Spleen (tissue), 11 donors: ENCODE measurements at regions not wholly inside any gene's neighbourhood (a gene's known extent, or its start where the extent isn't known, plus 50 kb on each side); places are given as distances from the start of the nearest gene placed in this dataset.

Experiments used
- DNase-seq: peaks from one replicate; pipeline ENCODE4 v3.0.0-alpha.2; 2020
- H3K27ac ChIP-seq, 8 donors: fragments of 200-600 bp; sonication (generic) in 7 of 8; 1 replicate in 4 of 8; 2 replicates in 4 of 8; pipeline versions ENCODE4 v1.5.0 to v1.8.0; 2016 to 2021; ENCODE audit warnings: inconsistent platforms in 4 of 8, mild to moderate bottlenecking in 4 of 8, moderate library complexity in 1 of 8
- H3K27me3 ChIP-seq, 7 donors: fragments of 200-600 bp; sonication (generic) in 6 of 7; replicated peaks in 1 of 7; 1 replicate in 4 of 7; 2 replicates in 3 of 7; pipeline versions ENCODE4 v1.5.0 to v1.8.0; 2016 to 2021; ENCODE audit warnings: inconsistent platforms in 3 of 7, mild to moderate bottlenecking in 1 of 7
- H3K36me3 ChIP-seq, 6 donors: fragments of 200-600 bp; sonication (generic) in 5 of 6; 1 replicate in 4 of 6; 2 replicates in 2 of 6; pipeline versions ENCODE4 v1.5.0 to v1.8.0; 2016 to 2021; ENCODE audit warnings: inconsistent platforms in 2 of 6
- H3K4me1 ChIP-seq, 6 donors: fragments of 200-600 bp; sonication (generic) in 5 of 6; 1 replicate in 3 of 6; 2 replicates in 3 of 6; pipeline versions ENCODE4 v1.5.0 to v1.8.0; 2016 to 2021; ENCODE audit warnings: inconsistent platforms in 3 of 6
- H3K4me3 ChIP-seq, 8 donors: fragments of 200-600 bp; sonication (generic) in 7 of 8; 1 replicate in 4 of 8; 2 replicates in 4 of 8; pipeline versions ENCODE4 v1.5.0 to v1.8.0; 2016 to 2021; ENCODE audit warnings: inconsistent platforms in 4 of 8, mild to moderate bottlenecking in 4 of 8, moderate library complexity in 2 of 8
- H3K9me3 ChIP-seq, 8 donors: fragments of 200-600 bp; sonication (generic) in 7 of 8; 1 replicate in 4 of 8; 2 replicates in 4 of 8; pipeline versions ENCODE4 v1.5.0 to v1.8.0; 2016 to 2021; ENCODE audit warnings: inconsistent platforms in 4 of 8
- POLR2A ChIP-seq, 3 donors: fragments of 450-650 bp; IDR thresholded peaks; one replicate each; pipeline ENCODE4 v1.5.1; 2017; ENCODE audit warnings: antibody characterized with exemption in 3 of 3, mild to moderate bottlenecking in 1 of 3
- POLR2AphosphoS5 ChIP-seq, 3 donors: sonication (generic); formaldehyde crosslinking; IDR thresholded peaks; one replicate each; pipeline ENCODE4 v1.5.1; 2017; ENCODE audit warnings: antibody characterized with exemption in 3 of 3
- WGBS, 5 donors: extraction: QIAGEN DNeasy Blood & Tissue Kit in 3 of 5; methylation state at CpG; one replicate each; pipeline versions ENCODE4 v1.1.5 to v1.1.7; 2013 to 2018; 5-methylcytosine and 5-hydroxymethylcytosine counted together
- intact Hi-C: fragments of 100-400 bp; cut with DNase I; formaldehyde crosslinking; loops from one replicate; pipeline ENCODE4 v1.15.0; 2023; ENCODE audit warnings: low total_unique reads
- TF ChIP-seq, protein P1 (sequence below), 11 experiments: fragments of 200-600 bp in 7 of 11; fragments of 450-650 bp in 4 of 11; sonication (generic) in 4 of 11; IDR thresholded peaks in 8 of 11; conservative IDR thresholded peaks in 3 of 11; 1 replicate in 7 of 11; 2 replicates in 4 of 11; pipeline versions ENCODE4 v1.4.0 to v1.8.0; 2016 to 2021; ENCODE audit warnings: antibody characterized with exemption in 11 of 11, inconsistent platforms in 4 of 11, mild to moderate bottlenecking in 1 of 11
- donor health status: healthy with polysubstance abuse.
- donor health status: DM: no; HTN: no; CAD: no; lungs with moderate emphysema.
- donor health status: DM: no; HTN: no; CAD: no.
- donor health status: Bipolar disorder and iron deficiency.
- donor health status: healthy.
- donor health status: DM: no; HTN: no; CAD: no.
- donor health status: DM: yes; HTN: yes; CAD: no.

GRCh38 chr7:42403831-42404230 lies 166.8 kb upstream of the GLI3 start:
- DNase-seq: no peak
- TF ChIP-seq POLR2AphosphoS5 (IDR thresholded peaks at IDR 0.05) (no peak), POLR2A (IDR thresholded peaks at IDR 0.05) (no peak)
- TF ChIP-seq, protein P1, sequence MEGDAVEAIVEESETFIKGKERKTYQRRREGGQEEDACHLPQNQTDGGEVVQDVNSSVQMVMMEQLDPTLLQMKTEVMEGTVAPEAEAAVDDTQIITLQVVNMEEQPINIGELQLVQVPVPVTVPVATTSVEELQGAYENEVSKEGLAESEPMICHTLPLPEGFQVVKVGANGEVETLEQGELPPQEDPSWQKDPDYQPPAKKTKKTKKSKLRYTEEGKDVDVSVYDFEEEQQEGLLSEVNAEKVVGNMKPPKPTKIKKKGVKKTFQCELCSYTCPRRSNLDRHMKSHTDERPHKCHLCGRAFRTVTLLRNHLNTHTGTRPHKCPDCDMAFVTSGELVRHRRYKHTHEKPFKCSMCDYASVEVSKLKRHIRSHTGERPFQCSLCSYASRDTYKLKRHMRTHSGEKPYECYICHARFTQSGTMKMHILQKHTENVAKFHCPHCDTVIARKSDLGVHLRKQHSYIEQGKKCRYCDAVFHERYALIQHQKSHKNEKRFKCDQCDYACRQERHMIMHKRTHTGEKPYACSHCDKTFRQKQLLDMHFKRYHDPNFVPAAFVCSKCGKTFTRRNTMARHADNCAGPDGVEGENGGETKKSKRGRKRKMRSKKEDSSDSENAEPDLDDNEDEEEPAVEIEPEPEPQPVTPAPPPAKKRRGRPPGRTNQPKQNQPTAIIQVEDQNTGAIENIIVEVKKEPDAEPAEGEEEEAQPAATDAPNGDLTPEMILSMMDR (IDR thresholded peaks at IDR 0.05 in 8 of 11, conservative IDR thresholded peaks at IDR 0.05 in 3 of 11): no peak
- Histone ChIP-seq H3K36me3 (no peaks in the 10 kb centered on the region), H3K27ac (no peak overlapping the region), H3K4me1 (no peaks in the 10 kb centered on the region), H3K27me3 (no peaks in the 10 kb centered on the region), H3K9me3 (no peaks in the 10 kb centered on the region), H3K4me3 (no peak overlapping the region)
- intact Hi-C loops: no loop called here
- WGBS, 5 donors: 77 to 94% (median 86%) methylated on average over 1 of the region's 1 CpG

GRCh38 chr7:42400961-42401360 lies 164.0 kb upstream of the GLI3 start:
- H3K9me3 ChIP-seq: no peaks in the 10 kb centered on the region
- no peaks in the 10 kb centered on the region for H3K36me3 ChIP-seq
- no peak overlapping the region for H3K4me3 ChIP-seq
- peaks cover 0 to 3% (median 0%) of the 10 kb centered on the region in 7 donors for H3K27me3 ChIP-seq
- intact Hi-C loops: no loop called here
- DNase-seq: no peak
- H3K27ac ChIP-seq: no peak overlapping the region
- H3K4me1 ChIP-seq: no peaks in the 10 kb centered on the region
- TF ChIP-seq POLR2A (IDR thresholded peaks at IDR 0.05) (no peak), POLR2AphosphoS5 (IDR thresholded peaks at IDR 0.05) (no peak)
- TF ChIP-seq, protein P1 (IDR thresholded peaks at IDR 0.05 in 8 of 11, conservative IDR thresholded peaks at IDR 0.05 in 3 of 11): no peak
- WGBS, 5 donors: 84 to 93% (median 88%) methylated on average over 7 of the region's 7 CpGs

DNA sequence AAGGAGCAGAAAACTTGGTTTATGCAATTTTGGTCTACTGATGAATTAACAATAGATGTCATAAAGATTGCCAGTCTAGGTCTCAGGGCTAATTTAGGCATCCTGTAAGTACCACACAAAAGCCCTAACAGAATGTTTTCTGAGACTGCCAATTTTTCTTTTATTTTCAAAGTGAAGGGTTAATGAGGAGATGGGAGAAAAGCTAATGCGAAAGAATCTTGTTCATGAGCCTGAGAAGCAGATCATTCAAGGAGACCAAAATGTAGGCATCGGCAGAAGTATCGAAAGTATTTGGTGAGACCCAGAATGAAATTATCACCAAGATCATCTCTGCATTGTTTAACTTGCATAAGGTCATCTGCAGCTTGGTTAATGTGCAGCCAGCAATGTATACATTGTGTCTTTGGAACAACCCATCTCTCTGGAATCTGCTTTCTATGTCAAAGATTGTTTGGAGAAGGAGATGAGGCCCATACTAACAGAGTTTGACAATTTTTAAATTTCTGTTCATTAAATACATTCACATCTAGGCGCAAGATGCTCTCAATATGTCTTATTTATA lies 163.3 kb upstream of the GLI3 start:
- no peak overlapping the region for H3K27ac ChIP-seq

GRCh38 chr7:42395607-42396006 lies 158.6 kb upstream of the GLI3 start:
- intact Hi-C loops: no loop called here
- H3K27me3 ChIP-seq: peaks cover 0 to 3% (median 0%) of the 10 kb centered on the region in 7 donors
- no peak overlapping the region for H3K27ac ChIP-seq
- H3K36me3 ChIP-seq: no peaks in the 10 kb centered on the region
- H3K4me3 ChIP-seq: no peak overlapping the region
- H3K4me1 ChIP-seq: no peaks in the 10 kb centered on the region
- H3K9me3 ChIP-seq: no peaks in the 10 kb centered on the region
- no peak for DNase-seq
- TF ChIP-seq POLR2AphosphoS5 (IDR thresholded peaks at IDR 0.05): no peak
- no peak for TF ChIP-seq POLR2A (IDR thresholded peaks at IDR 0.05)
- TF ChIP-seq, protein P1 (IDR thresholded peaks at IDR 0.05 in 8 of 11, conservative IDR thresholded peaks at IDR 0.05 in 3 of 11): no peak

More for the DNA sequence above, 163.3 kb upstream of the GLI3 start:
- Histone ChIP-seq H3K27me3 (peaks cover 0 to 3% (median 0%) of the 10 kb centered on the region in 7 donors), H3K4me3 (no peak overlapping the region), H3K9me3 (no peaks in the 10 kb centered on the region), H3K4me1 (no peaks in the 10 kb centered on the region), H3K36me3 (no peaks in the 10 kb centered on the region)
- 90 to 99% (median 95%) methylated on average over 4 of the region's 4 CpGs for WGBS, 5 donors
- TF ChIP-seq POLR2A (IDR thresholded peaks at IDR 0.05) (no peak), POLR2AphosphoS5 (IDR thresholded peaks at IDR 0.05) (no peak)
- TF ChIP-seq, protein P1 (IDR thresholded peaks at IDR 0.05 in 8 of 11, conservative IDR thresholded peaks at IDR 0.05 in 3 of 11): no peak
- DNase-seq: no peak
- intact Hi-C loops: no loop called here
